Upper lobe of left lung (tissue), 4 donors: ENCODE measurements at regions not wholly inside any gene's neighbourhood (a gene's known extent, or its start where the extent isn't known, plus 50 kb on each side); places are given as distances from the start of the nearest gene placed in this dataset.

Experiments used
- EP300 ChIP-seq, 4 donors: sonication (generic); formaldehyde crosslinking; IDR thresholded peaks; one replicate each; pipeline ENCODE4 v1.5.1; 2017; ENCODE audit warnings: antibody characterized with exemption in 4 of 4, control low read depth in 2 of 4
- POLR2A ChIP-seq, 4 donors: fragments of 450-650 bp; IDR thresholded peaks; one replicate each; pipeline ENCODE4 v1.5.1; 2016 to 2017; ENCODE audit warnings: antibody characterized with exemption in 4 of 4, mild to moderate bottlenecking in 2 of 4
- POLR2AphosphoS5 ChIP-seq, 2 donors: sonication (generic); formaldehyde crosslinking; IDR thresholded peaks; one replicate each; pipeline ENCODE4 v1.5.1; 2017; ENCODE audit warnings: antibody characterized with exemption in 2 of 2
- TF ChIP-seq, protein P1 (sequence below), 6 experiments: fragments of 450-650 bp in 4 of 6; fragments of 200-600 bp in 2 of 6; sonication (generic) in 2 of 6; IDR thresholded peaks; one replicate each; pipeline ENCODE4 v1.5.1; 2016 to 2019; ENCODE audit warnings: antibody characterized with exemption in 6 of 6

GRCh38 chr10:10855151-10855581, 162.5 kb upstream of the CELF2 start:
- TF ChIP-seq POLR2A (IDR thresholded peaks at IDR 0.05) (no peak), EP300 (IDR thresholded peaks at IDR 0.05) (no peak), POLR2AphosphoS5 (IDR thresholded peaks at IDR 0.05) (no peak)
- TF ChIP-seq, protein P1, sequence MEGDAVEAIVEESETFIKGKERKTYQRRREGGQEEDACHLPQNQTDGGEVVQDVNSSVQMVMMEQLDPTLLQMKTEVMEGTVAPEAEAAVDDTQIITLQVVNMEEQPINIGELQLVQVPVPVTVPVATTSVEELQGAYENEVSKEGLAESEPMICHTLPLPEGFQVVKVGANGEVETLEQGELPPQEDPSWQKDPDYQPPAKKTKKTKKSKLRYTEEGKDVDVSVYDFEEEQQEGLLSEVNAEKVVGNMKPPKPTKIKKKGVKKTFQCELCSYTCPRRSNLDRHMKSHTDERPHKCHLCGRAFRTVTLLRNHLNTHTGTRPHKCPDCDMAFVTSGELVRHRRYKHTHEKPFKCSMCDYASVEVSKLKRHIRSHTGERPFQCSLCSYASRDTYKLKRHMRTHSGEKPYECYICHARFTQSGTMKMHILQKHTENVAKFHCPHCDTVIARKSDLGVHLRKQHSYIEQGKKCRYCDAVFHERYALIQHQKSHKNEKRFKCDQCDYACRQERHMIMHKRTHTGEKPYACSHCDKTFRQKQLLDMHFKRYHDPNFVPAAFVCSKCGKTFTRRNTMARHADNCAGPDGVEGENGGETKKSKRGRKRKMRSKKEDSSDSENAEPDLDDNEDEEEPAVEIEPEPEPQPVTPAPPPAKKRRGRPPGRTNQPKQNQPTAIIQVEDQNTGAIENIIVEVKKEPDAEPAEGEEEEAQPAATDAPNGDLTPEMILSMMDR (IDR thresholded peaks at IDR 0.05): no peak
